Mucosa of descending colon (tissue), 3 donors: ENCODE measurements at regions not wholly inside any gene's neighbourhood (a gene's known extent, or its start where the extent isn't known, plus 50 kb on each side); places are given as distances from the start of the nearest gene placed in this dataset.

ENCODE experiments used
- ATAC-seq: fragments of 200-7000 bp; cut with Tn5 transposase; one replicate; pipeline ENCODE4 v1.9.1; 2020; ENCODE audit warnings: mild to moderate bottlenecking, moderate library complexity
- DNase-seq, 3 donors: peaks; one replicate each; pipeline ENCODE4 v3.0.0-alpha.2; 2020
- H3K36me3 ChIP-seq: fragments of 200-600 bp; one replicate; pipeline ENCODE4 v1.8.0; 2021; ENCODE audit warnings: low read depth, mild to moderate bottlenecking
- H3K4me1 ChIP-seq: fragments of 200-600 bp; one replicate; pipeline ENCODE4 v1.8.0; 2021; ENCODE audit warnings: low read depth, mild to moderate bottlenecking
- H3K4me3 ChIP-seq: fragments of 200-600 bp; one replicate; pipeline ENCODE4 v1.8.0; 2021; ENCODE audit warnings: mild to moderate bottlenecking
- H3K9me3 ChIP-seq: fragments of 200-600 bp; one replicate; pipeline ENCODE4 v1.8.0; 2021; ENCODE audit warnings: mild to moderate bottlenecking
- CTCF ChIP-seq: fragments of 200-600 bp; IDR thresholded peaks from one replicate; pipeline ENCODE4 v1.8.0; 2022; ENCODE audit warnings: antibody characterized with exemption, mild to moderate bottlenecking
- intact Hi-C, 2 donors: fragments of 100-400 bp; cut with DNase I in 1 of 2; cut with micrococcal nuclease in 1 of 2; formaldehyde crosslinking; loops; one replicate each; pipeline versions ENCODE4 v1.11.0 to v1.11.1; 2022; cut with DNase I, micrococcal nuclease
- donor health status: DM: no; HTN: no; CAD: no; lungs with moderate emphysema.
- donor health status: DM: no; HTN: no; CAD: no.
- donor health status: DM: no; HTN: yes; CAD: no.

- no peaks in the 10 kb centered on the region for H3K9me3 ChIP-seq
- ATAC-seq (no peak), DNase-seq (no peak)
- intact Hi-C loops = no loop called here
- H3K4me3 ChIP-seq = no peak overlapping the region
- H3K4me1 ChIP-seq = no peaks in the 10 kb centered on the region
- no peak for TF ChIP-seq CTCF
- H3K36me3 ChIP-seq = no peaks in the 10 kb centered on the region
Observed at GRCh38 chr11:45563810-45564209, 101.6 kb downstream of the CHST1 start.

GRCh38 chr11:45563171-45563570, 102.3 kb downstream of the CHST1 start:
- no peak for DNase-seq
- intact Hi-C loops = no loop called here
- Histone ChIP-seq H3K4me1 (no peaks in the 10 kb centered on the region), H3K9me3 (no peaks in the 10 kb centered on the region), H3K36me3 (no peaks in the 10 kb centered on the region), H3K4me3 (no peak overlapping the region)
- no peak for ATAC-seq
- TF ChIP-seq CTCF = no peak

GRCh38 chr11:45560913-45561281, 104.5 kb downstream of the CHST1 start:
- no peak for TF ChIP-seq CTCF
- Histone ChIP-seq H3K9me3 (no peaks in the 10 kb centered on the region), H3K36me3 (no peaks in the 10 kb centered on the region), H3K4me1 (no peaks in the 10 kb centered on the region), H3K4me3 (no peak overlapping the region)
- ATAC-seq (no peak), DNase-seq (no peak)
- intact Hi-C loops = no loop called here

- no peak for ATAC-seq
- TF ChIP-seq CTCF = no peak
- H3K36me3 ChIP-seq = no peaks in the 10 kb centered on the region
Observed at GRCh38 chr11:45560155-45560912, 105.1 kb downstream of the CHST1 start.

GRCh38 chr11:45556851-45557707, 108.3 kb downstream of the CHST1 start:
- intact Hi-C loops = no loop called here
- no peak for TF ChIP-seq CTCF
- ATAC-seq (no peak), DNase-seq (no peak)
- H3K4me3 ChIP-seq = no peak overlapping the region
- H3K9me3 ChIP-seq = no peaks in the 10 kb centered on the region
- no peaks in the 10 kb centered on the region for H3K36me3 ChIP-seq
- no peaks in the 10 kb centered on the region for H3K4me1 ChIP-seq

More at GRCh38 chr11:45560155-45560912, 105.1 kb downstream of the CHST1 start:
- no peak for DNase-seq
- H3K9me3 ChIP-seq = no peaks in the 10 kb centered on the region
- H3K4me3 ChIP-seq = no peak overlapping the region
- intact Hi-C loops = no loop called here
- H3K4me1 ChIP-seq = no peaks in the 10 kb centered on the region
